Stimulated activated CD8-positive, alpha-beta memory T cell treated with anti-CD3 and anti-CD28 coated beads, Interleukin-12 subunit alpha, Interleukin-12 subunit beta, amount 100 ng/mL, for 4 hours (primary cell): ENCODE measurements at regions not wholly inside any gene's neighbourhood (a gene's known extent, or its start where the extent isn't known, plus 50 kb on each side); places are given as distances from the start of the nearest gene placed in this dataset.
"Not testable (repeated sequence)": the region's sequence is repeated elsewhere in the genome, so short reads cannot be mapped to it uniquely, and the experiment has no call there.

ENCODE experiments used
- DNase-seq: peaks from one replicate; pipeline ENCODE4 v3.0.0-alpha.2; 2020; ENCODE audit warnings: low read depth

GRCh38 chr2:235105821-235106359 is 154.1 kb downstream of the SH3BP4 start:
- no peak for DNase-seq

- DNase-seq: no peak
Measured at GRCh38 chr2:235106874-235107639, 155.2 kb downstream of the SH3BP4 start.

GRCh38 chr2:235107640-235107951 is 155.8 kb downstream of the SH3BP4 start:
- no peak for DNase-seq

- not testable (repeated sequence) for DNase-seq
Measured at GRCh38 chr2:235109561-235109960, 157.7 kb downstream of the SH3BP4 start.

- no peak for DNase-seq
Measured at GRCh38 chr2:235112365-235112764, 160.5 kb downstream of the SH3BP4 start.

- DNase-seq: no peak
Measured at GRCh38 chr2:235113854-235114253, 162.0 kb downstream of the SH3BP4 start.

GRCh38 chr2:235114286-235114685 is 162.5 kb downstream of the SH3BP4 start:
- DNase-seq: no peak

- DNase-seq: no peak
Measured at GRCh38 chr2:235115521-235115920, 163.7 kb downstream of the SH3BP4 start.

GRCh38 chr2:235116885-235117492 is 165.2 kb downstream of the SH3BP4 start:
- DNase-seq: no peak

- DNase-seq: no peak
Measured at GRCh38 chr2:235126768-235127167, 175.0 kb downstream of the SH3BP4 start.

GRCh38 chr2:235127931-235128330 is 176.1 kb downstream of the SH3BP4 start:
- DNase-seq: no peak

GRCh38 chr2:235129850-235130249 is 178.0 kb downstream of the SH3BP4 start:
- no peak for DNase-seq

GRCh38 chr2:235131334-235132305 is 179.8 kb downstream of the SH3BP4 start:
- DNase-seq: no peak

GRCh38 chr2:235132651-235133050 is 180.8 kb downstream of the SH3BP4 start:
- DNase-seq: no peak

- DNase-seq: no peak
Measured at GRCh38 chr2:235133837-235134236, 182.0 kb downstream of the SH3BP4 start.

- no peak for DNase-seq
Measured at GRCh38 chr2:235134420-235134819, 182.6 kb downstream of the SH3BP4 start.

- no peak for DNase-seq
Measured at GRCh38 chr2:235135195-235135965, 183.6 kb downstream of the SH3BP4 start.

GRCh38 chr2:235135990-235136561 is 184.3 kb downstream of the SH3BP4 start:
- DNase-seq: no peak

- DNase-seq: no peak
Measured at GRCh38 chr2:235138339-235138738, 186.5 kb downstream of the SH3BP4 start.

- no peak for DNase-seq
Measured at GRCh38 chr2:235139956-235140800, 188.4 kb downstream of the SH3BP4 start.

- DNase-seq: no peak
Measured at GRCh38 chr2:235140801-235141081, 188.9 kb downstream of the SH3BP4 start.
